ENCODE measurements at regions not wholly inside any gene's neighbourhood (a gene's known extent, or its start where the extent isn't known, plus 50 kb on each side); places are given as distances from the start of the nearest gene placed in this dataset.

DNA sequence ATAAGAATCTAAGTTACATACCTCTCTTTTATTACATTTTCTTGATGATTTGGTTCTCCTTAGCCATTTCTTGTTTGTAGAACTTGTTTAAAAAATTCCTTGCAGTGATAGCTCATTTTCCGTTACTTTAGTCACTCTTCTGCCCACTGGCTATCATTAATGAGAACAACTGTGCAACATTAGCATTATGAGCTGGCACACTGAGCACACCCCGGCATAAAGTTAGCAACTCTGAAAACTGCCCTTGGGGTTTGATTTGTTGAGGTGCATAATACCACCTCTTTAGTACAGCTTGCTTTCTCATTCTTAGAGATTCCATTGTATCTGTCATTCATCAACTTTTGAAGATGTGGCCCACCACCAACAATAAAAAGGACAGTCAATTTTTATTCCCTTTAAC lies 87.6 kb upstream of the ADCY1 start:
- Histone ChIP-seq H3K27ac (ENCODE audit: low read depth, low read length) (no peak overlapping the region), H3K9me3 (ENCODE audit: low read depth, low read length) (no peaks in the 10 kb centered on the region), H3K27me3 (ENCODE audit: insufficient read depth, low read length) (peaks cover 3% of the 10 kb centered on the region), H3K4me1 (ENCODE audit: insufficient read depth, low read length) (no peaks in the 10 kb centered on the region), H3K36me3 (ENCODE audit: insufficient read depth, low read length) (no peaks in the 10 kb centered on the region), H4K20me1 (ENCODE audit: insufficient read depth, low read length) (no peaks in the 10 kb centered on the region), H2AFZ (ENCODE audit: low read length) (no peak overlapping the region), H3K4me3 (ENCODE audit: insufficient read depth, low read length) (no peak overlapping the region), H3K79me2 (ENCODE audit: insufficient read depth, low read length) (no peaks in the 10 kb centered on the region), H3K4me2 (ENCODE audit: insufficient read depth, low read length) (no peak overlapping the region)
- no peak for DNase-seq (ENCODE audit: insufficient read length, low spot score, missing footprints)
- TF ChIP-seq, protein P1, sequence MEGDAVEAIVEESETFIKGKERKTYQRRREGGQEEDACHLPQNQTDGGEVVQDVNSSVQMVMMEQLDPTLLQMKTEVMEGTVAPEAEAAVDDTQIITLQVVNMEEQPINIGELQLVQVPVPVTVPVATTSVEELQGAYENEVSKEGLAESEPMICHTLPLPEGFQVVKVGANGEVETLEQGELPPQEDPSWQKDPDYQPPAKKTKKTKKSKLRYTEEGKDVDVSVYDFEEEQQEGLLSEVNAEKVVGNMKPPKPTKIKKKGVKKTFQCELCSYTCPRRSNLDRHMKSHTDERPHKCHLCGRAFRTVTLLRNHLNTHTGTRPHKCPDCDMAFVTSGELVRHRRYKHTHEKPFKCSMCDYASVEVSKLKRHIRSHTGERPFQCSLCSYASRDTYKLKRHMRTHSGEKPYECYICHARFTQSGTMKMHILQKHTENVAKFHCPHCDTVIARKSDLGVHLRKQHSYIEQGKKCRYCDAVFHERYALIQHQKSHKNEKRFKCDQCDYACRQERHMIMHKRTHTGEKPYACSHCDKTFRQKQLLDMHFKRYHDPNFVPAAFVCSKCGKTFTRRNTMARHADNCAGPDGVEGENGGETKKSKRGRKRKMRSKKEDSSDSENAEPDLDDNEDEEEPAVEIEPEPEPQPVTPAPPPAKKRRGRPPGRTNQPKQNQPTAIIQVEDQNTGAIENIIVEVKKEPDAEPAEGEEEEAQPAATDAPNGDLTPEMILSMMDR (IDR thresholded peaks at IDR 0.05; ENCODE audit: extremely low read depth, low read depth, low read length): no peak

DNA sequence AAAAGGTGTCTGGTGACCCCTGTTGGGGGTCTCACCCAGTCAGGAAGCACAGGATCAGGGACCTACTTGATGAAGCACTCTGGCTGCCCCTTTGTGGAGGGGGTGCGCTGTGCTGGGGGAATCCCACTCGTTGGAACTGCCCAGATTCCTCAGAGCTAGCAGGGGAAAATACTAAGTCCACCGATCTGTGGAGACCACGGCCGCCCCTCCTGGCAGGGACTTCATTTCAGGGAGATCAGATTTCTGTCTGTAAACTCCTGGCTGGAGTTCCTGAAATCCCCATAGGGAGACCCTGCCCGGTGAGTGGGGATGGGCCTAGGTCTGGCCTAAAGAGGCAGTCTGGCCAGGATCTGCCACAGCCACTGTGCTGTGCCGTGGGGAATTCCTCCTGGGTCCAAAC lies 79.3 kb upstream of the ADCY1 start:
- no peaks in the 10 kb centered on the region for H3K4me1 ChIP-seq (ENCODE audit: insufficient read depth, low read length)
- H3K27ac ChIP-seq (ENCODE audit: low read depth, low read length): no peak overlapping the region
- no peaks in the 10 kb centered on the region for H3K79me2 ChIP-seq (ENCODE audit: insufficient read depth, low read length)
- no peaks in the 10 kb centered on the region for H3K36me3 ChIP-seq (ENCODE audit: insufficient read depth, low read length)
- no peak overlapping the region for H3K4me3 ChIP-seq (ENCODE audit: insufficient read depth, low read length)
- no peak overlapping the region for H3K4me2 ChIP-seq (ENCODE audit: insufficient read depth, low read length)
- TF ChIP-seq, protein P1 (IDR thresholded peaks at IDR 0.05; ENCODE audit: extremely low read depth, low read depth, low read length): no peak
- H3K9me3 ChIP-seq (ENCODE audit: low read depth, low read length): no peaks in the 10 kb centered on the region
- DNase-seq (ENCODE audit: insufficient read length, low spot score, missing footprints): no peak
- H3K27me3 ChIP-seq (ENCODE audit: insufficient read depth, low read length): no peaks in the 10 kb centered on the region
- H4K20me1 ChIP-seq (ENCODE audit: insufficient read depth, low read length): no peaks in the 10 kb centered on the region
- no peak overlapping the region for H2AFZ ChIP-seq (ENCODE audit: low read length)

DNA sequence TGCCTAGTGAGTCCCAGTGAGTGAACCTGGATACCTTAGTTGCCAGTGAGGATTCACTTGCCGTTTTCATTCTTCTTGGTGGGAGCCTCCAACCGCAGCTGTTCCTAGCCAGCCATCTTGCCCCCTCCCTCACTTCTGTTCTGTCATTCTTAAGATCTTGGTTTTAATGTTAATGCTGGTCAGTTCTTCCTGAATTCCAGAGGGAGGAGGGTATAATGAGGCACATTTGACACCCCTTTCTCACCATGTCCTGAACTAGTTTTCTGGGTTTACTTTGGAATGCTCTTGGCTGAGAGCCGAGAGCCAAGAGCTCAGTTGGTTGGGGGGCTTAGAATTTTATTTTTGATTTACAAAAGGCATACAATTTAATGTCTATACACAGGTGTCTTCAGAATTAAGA lies 78.5 kb upstream of the ADCY1 start:
- Histone ChIP-seq H3K36me3 (ENCODE audit: insufficient read depth, low read length) (no peaks in the 10 kb centered on the region), H3K9me3 (ENCODE audit: low read depth, low read length) (no peaks in the 10 kb centered on the region)
- TF ChIP-seq, protein P1 (IDR thresholded peaks at IDR 0.05; ENCODE audit: extremely low read depth, low read depth, low read length): no peak

DNA sequence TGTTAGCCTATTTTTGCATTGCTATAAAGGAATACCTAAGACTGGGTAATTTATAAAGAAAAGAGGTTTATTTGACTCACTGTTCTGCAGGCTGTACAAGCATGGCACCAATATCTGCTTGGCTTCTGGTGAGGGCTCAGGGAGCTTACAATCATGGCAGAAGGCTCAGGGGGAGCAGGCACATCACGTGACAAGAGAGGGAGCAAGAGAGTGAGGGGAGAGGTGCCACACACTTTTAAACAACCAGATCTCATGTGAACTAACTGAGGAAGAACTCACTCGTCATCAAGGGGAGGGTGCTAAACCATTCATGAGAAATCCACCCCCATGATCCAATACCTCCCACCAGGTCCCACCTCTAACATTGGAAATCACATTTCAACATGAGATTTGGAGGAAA lies 73.9 kb upstream of the ADCY1 start:
- Histone ChIP-seq H3K27ac (ENCODE audit: low read depth, low read length) (no peak overlapping the region), H3K27me3 (ENCODE audit: insufficient read depth, low read length) (no peaks in the 10 kb centered on the region), H3K4me3 (ENCODE audit: insufficient read depth, low read length) (no peak overlapping the region), H2AFZ (ENCODE audit: low read length) (no peak overlapping the region), H3K4me2 (ENCODE audit: insufficient read depth, low read length) (no peak overlapping the region), H3K36me3 (ENCODE audit: insufficient read depth, low read length) (no peaks in the 10 kb centered on the region), H4K20me1 (ENCODE audit: insufficient read depth, low read length) (no peaks in the 10 kb centered on the region), H3K4me1 (ENCODE audit: insufficient read depth, low read length) (no peaks in the 10 kb centered on the region), H3K9me3 (ENCODE audit: low read depth, low read length) (no peaks in the 10 kb centered on the region), H3K79me2 (ENCODE audit: insufficient read depth, low read length) (no peaks in the 10 kb centered on the region)
- TF ChIP-seq, protein P1 (IDR thresholded peaks at IDR 0.05; ENCODE audit: extremely low read depth, low read depth, low read length): no peak
- no peak for DNase-seq (ENCODE audit: insufficient read length, low spot score, missing footprints)

More for the DNA sequence above, 78.5 kb upstream of the ADCY1 start:
- Histone ChIP-seq H3K27me3 (ENCODE audit: insufficient read depth, low read length) (no peaks in the 10 kb centered on the region), H3K79me2 (ENCODE audit: insufficient read depth, low read length) (no peaks in the 10 kb centered on the region), H4K20me1 (ENCODE audit: insufficient read depth, low read length) (no peaks in the 10 kb centered on the region), H3K4me2 (ENCODE audit: insufficient read depth, low read length) (no peak overlapping the region), H3K4me1 (ENCODE audit: insufficient read depth, low read length) (no peaks in the 10 kb centered on the region), H2AFZ (ENCODE audit: low read length) (no peak overlapping the region), H3K27ac (ENCODE audit: low read depth, low read length) (no peak overlapping the region), H3K4me3 (ENCODE audit: insufficient read depth, low read length) (no peak overlapping the region)
- no peak for DNase-seq (ENCODE audit: insufficient read length, low spot score, missing footprints)
